Neutrophil (primary cell): ENCODE measurements at regions not wholly inside any gene's neighbourhood (a gene's known extent, or its start where the extent isn't known, plus 50 kb on each side); places are given as distances from the start of the nearest gene placed in this dataset.
"Not testable (repeated sequence)": the region's sequence is repeated elsewhere in the genome, so short reads cannot be mapped to it uniquely, and the experiment has no call there.

Source experiments
- H3K27ac ChIP-seq: fragments of 200-600 bp; sonication (generic); 2 replicates; pipeline ENCODE4 v1.5.1; 2016; ENCODE audit warnings: mild to moderate bottlenecking, moderate library complexity
- H3K27me3 ChIP-seq: fragments of 200-600 bp; sonication (generic); 2 replicates; pipeline ENCODE4 v1.6.0; 2016; ENCODE audit warnings: mild to moderate bottlenecking
- H3K36me3 ChIP-seq: fragments of 200-600 bp; sonication (generic); 2 replicates; pipeline ENCODE4 v1.5.1; 2017
- H3K4me1 ChIP-seq, 2 experiments: fragments of 200-600 bp in 1 of 2; sonication (generic) in 1 of 2; 1 replicate in 1 of 2; 2 replicates in 1 of 2; pipeline versions ENCODE4 v1.5.1 to v1.6.1; 2013 to 2016; ENCODE audit warnings: low read depth in 1 of 2, low read length in 1 of 2, mild to moderate bottlenecking in 1 of 2, moderate library complexity in 1 of 2; ENCODE audit not compliant: control insufficient read depth in 1 of 2, insufficient read depth in 1 of 2
- H3K4me3 ChIP-seq, 2 experiments: fragments of 200-600 bp in 1 of 2; sonication (generic) in 1 of 2; 1 replicate in 1 of 2; 2 replicates in 1 of 2; pipeline ENCODE4 v1.5.1; 2013 to 2016; ENCODE audit warnings: low read depth in 1 of 2, low read length in 1 of 2, mild to moderate bottlenecking in 1 of 2, moderate library complexity in 1 of 2
- H3K9me3 ChIP-seq: fragments of 200-600 bp; sonication (generic); 2 replicates; pipeline ENCODE4 v1.5.1; 2016
- TF ChIP-seq, protein P1 (sequence below): fragments of 200-600 bp; sonication (generic); IDR thresholded peaks from 2 replicates; pipeline ENCODE4 v1.5.1; 2016; ENCODE audit warnings: antibody characterized with exemption

DNA sequence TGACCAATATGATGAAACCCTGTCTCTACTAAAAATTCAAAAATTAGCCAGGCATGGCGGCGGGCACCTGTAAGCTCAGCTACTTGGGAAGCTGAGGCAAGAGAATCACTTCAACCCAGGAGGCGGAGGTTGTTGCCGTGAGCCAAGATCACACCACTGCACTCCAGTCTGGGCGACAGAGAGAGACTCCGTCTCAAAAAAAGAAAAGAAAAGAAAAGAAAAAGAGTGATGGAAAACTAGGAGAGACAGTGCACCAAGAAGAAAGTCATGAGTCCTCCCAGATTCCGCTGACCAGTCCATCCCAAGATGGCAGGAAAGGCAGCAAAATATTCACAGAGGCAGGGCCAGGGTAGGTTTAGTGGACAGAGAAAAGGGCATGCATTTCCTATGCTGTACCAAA lies 226.9 kb downstream of the ASMT start:
- no peak overlapping the region for H3K4me3 ChIP-seq
- H3K27me3 ChIP-seq = no peaks in the 10 kb centered on the region
- no peak overlapping the region for H3K27ac ChIP-seq
- no peaks in the 10 kb centered on the region for H3K36me3 ChIP-seq
- TF ChIP-seq, protein P1, sequence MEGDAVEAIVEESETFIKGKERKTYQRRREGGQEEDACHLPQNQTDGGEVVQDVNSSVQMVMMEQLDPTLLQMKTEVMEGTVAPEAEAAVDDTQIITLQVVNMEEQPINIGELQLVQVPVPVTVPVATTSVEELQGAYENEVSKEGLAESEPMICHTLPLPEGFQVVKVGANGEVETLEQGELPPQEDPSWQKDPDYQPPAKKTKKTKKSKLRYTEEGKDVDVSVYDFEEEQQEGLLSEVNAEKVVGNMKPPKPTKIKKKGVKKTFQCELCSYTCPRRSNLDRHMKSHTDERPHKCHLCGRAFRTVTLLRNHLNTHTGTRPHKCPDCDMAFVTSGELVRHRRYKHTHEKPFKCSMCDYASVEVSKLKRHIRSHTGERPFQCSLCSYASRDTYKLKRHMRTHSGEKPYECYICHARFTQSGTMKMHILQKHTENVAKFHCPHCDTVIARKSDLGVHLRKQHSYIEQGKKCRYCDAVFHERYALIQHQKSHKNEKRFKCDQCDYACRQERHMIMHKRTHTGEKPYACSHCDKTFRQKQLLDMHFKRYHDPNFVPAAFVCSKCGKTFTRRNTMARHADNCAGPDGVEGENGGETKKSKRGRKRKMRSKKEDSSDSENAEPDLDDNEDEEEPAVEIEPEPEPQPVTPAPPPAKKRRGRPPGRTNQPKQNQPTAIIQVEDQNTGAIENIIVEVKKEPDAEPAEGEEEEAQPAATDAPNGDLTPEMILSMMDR = no peak
- H3K4me1 ChIP-seq = no peaks in the 10 kb centered on the region
- H3K9me3 ChIP-seq = no peaks in the 10 kb centered on the region

GRCh38 chrX:1847000-1847399 lies 232.1 kb downstream of the ASMT start:
- H3K4me1 ChIP-seq, H3K27me3 ChIP-seq, H3K4me3 ChIP-seq, H3K36me3 ChIP-seq, H3K27ac ChIP-seq, H3K9me3 ChIP-seq: not testable (repeated sequence)

GRCh38 chrX:1847790-1848189 lies 232.9 kb downstream of the ASMT start:
- H3K4me3 ChIP-seq, H3K4me1 ChIP-seq, H3K36me3 ChIP-seq, H3K27me3 ChIP-seq, H3K9me3 ChIP-seq, H3K27ac ChIP-seq: not testable (repeated sequence)

- H3K9me3 ChIP-seq = no peaks in the 10 kb centered on the region
- no peaks in the 10 kb centered on the region for H3K4me1 ChIP-seq
- no peaks in the 10 kb centered on the region for H3K27me3 ChIP-seq
- H3K4me3 ChIP-seq = no peak overlapping the region
- TF ChIP-seq, protein P1 = no peak
- H3K36me3 ChIP-seq = no peaks in the 10 kb centered on the region
- H3K27ac ChIP-seq = no peak overlapping the region
Measured at GRCh38 chrX:1851527-1851926, 236.7 kb downstream of the ASMT start.

GRCh38 chrX:1852082-1852481 lies 237.2 kb downstream of the ASMT start:
- H3K27me3 ChIP-seq = no peaks in the 10 kb centered on the region
- H3K4me3 ChIP-seq = no peak overlapping the region
- no peak overlapping the region for H3K27ac ChIP-seq
- H3K9me3 ChIP-seq = no peaks in the 10 kb centered on the region
- TF ChIP-seq, protein P1 = no peak
- H3K4me1 ChIP-seq = no peaks in the 10 kb centered on the region
- H3K36me3 ChIP-seq = no peaks in the 10 kb centered on the region

DNA sequence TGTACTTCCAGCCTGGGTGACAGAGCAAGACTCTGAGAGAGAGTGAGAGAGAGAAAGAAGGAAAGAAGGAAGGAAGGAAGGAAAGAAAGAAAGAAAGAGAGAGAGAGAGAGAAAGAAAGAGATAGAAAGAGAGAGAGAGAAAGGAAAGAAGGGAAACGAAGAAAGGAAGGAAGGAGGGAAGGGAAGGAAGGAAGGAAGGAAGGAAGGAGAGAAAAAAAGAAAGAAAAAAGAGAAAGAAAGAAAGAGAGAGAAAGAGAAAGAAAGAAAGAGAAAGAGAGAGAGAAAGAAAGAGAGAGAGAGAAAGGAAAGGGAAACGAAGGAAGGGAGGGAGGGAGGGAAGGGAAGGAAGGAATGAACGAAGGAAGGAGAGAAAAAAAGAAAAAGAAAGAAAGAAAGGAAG lies 238.6 kb downstream of the ASMT start:
- Histone ChIP-seq H3K4me3 (no peak overlapping the region), H3K9me3 (no peaks in the 10 kb centered on the region), H3K27me3 (no peaks in the 10 kb centered on the region), H3K27ac (no peak overlapping the region), H3K4me1 (no peaks in the 10 kb centered on the region), H3K36me3 (no peaks in the 10 kb centered on the region)
- TF ChIP-seq, protein P1 = no peak

DNA sequence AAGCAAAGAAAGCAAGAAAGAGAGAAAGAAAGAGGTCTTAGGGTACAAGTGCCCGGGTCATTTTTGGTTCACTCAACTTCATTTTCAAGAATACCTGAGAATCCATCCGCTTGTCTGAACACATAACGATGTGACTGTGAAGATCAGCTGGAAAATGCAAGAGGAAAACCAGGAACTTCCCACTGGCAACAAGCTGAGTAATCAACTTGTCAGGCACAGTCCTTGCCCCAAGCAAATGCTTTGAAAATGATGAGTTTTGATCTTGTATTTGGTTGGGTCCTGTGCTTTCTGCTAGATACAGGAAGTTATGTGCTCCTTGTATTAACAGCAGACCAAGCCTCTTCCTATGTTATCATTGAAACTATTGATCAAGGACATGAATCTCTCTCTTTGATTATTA lies 239.1 kb downstream of the ASMT start:
- no peak overlapping the region for H3K27ac ChIP-seq
- H3K9me3 ChIP-seq = no peaks in the 10 kb centered on the region
- TF ChIP-seq, protein P1 = no peak
- H3K27me3 ChIP-seq = no peaks in the 10 kb centered on the region
- no peaks in the 10 kb centered on the region for H3K4me1 ChIP-seq
- H3K36me3 ChIP-seq = no peaks in the 10 kb centered on the region
- no peak overlapping the region for H3K4me3 ChIP-seq

GRCh38 chrX:1854861-1855260 lies 240.0 kb downstream of the ASMT start:
- not testable (repeated sequence) for H3K4me1 ChIP-seq, H3K9me3 ChIP-seq, H3K27me3 ChIP-seq, H3K27ac ChIP-seq, H3K4me3 ChIP-seq, H3K36me3 ChIP-seq

DNA sequence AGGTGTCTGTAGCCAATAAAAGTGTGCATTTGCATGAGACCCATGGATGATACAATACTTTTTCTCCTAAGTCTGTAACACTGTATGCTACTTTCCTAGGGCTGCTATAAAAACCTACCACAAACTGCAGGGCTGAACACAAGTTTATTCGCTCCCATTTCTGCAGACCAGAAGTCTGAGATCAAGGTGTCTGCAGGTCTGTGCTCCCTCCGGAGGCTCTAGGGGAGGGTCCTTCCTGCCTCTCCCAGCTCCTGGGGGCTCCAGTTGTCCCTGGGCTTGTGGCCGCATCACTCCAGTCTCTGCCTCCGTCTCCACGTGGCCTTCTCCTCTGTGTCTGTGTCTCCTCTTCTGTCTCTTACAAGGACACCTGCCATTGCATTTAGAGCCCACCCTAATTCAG lies 244.4 kb downstream of the ASMT start:
- H3K4me1 ChIP-seq, H3K9me3 ChIP-seq, H3K4me3 ChIP-seq, H3K27me3 ChIP-seq, H3K27ac ChIP-seq, H3K36me3 ChIP-seq: not testable (repeated sequence)
